HG02973 (cell line): ENCODE measurements at regions not wholly inside any gene's neighbourhood (a gene's known extent, or its start where the extent isn't known, plus 50 kb on each side); places are given as distances from the start of the nearest gene placed in this dataset.
"Not testable (repeated sequence)": the region's sequence is repeated elsewhere in the genome, so short reads cannot be mapped to it uniquely, and the experiment has no call there.

Experiments
- ATAC-seq: cut with Tn5 transposase; IDR thresholded peaks from one replicate; pipeline ENCODE4 v1.9.1; 2021; ENCODE audit warnings: moderate library complexity; ENCODE audit not compliant: unreplicated experiment

- no peak for ATAC-seq
These were observed 183.8 kb upstream of the ITGA1 start for GRCh38 chr5:52603778-52604554.

GRCh38 chr5:52605317-52606313 is 182.1 kb upstream of the ITGA1 start:
- no peak for ATAC-seq

GRCh38 chr5:52607227-52607824 is 180.4 kb upstream of the ITGA1 start:
- ATAC-seq: no peak

GRCh38 chr5:52620315-52620714 is 167.4 kb upstream of the ITGA1 start:
- ATAC-seq: no peak

- no peak for ATAC-seq
These were observed 164.4 kb upstream of the ITGA1 start for GRCh38 chr5:52623291-52623690.

GRCh38 chr5:52624291-52624690 is 163.4 kb upstream of the ITGA1 start:
- ATAC-seq: no peak

GRCh38 chr5:52626312-52626711 is 161.4 kb upstream of the ITGA1 start:
- ATAC-seq: no peak

GRCh38 chr5:52627740-52628139 is 160.0 kb upstream of the ITGA1 start:
- no peak for ATAC-seq

- ATAC-seq: no peak
These were observed 155.4 kb upstream of the ITGA1 start for GRCh38 chr5:52632281-52632680.

GRCh38 chr5:52634171-52634570 is 153.5 kb upstream of the ITGA1 start:
- not testable (repeated sequence) for ATAC-seq

GRCh38 chr5:52638732-52639131 is 149.0 kb upstream of the ITGA1 start:
- no peak for ATAC-seq

GRCh38 chr5:52648726-52649125 is 139.0 kb upstream of the ITGA1 start:
- ATAC-seq: no peak

GRCh38 chr5:52655163-52655562 is 132.6 kb upstream of the ITGA1 start:
- ATAC-seq: no peak

GRCh38 chr5:52656569-52657246 is 131.0 kb upstream of the ITGA1 start:
- no peak for ATAC-seq

GRCh38 chr5:52657247-52657645 is 130.5 kb upstream of the ITGA1 start:
- no peak for ATAC-seq

- no peak for ATAC-seq
These were observed 129.5 kb upstream of the ITGA1 start for GRCh38 chr5:52658246-52658645.

- no peak for ATAC-seq
These were observed 127.1 kb upstream of the ITGA1 start for GRCh38 chr5:52660621-52661020.

GRCh38 chr5:52661903-52662595 is 125.7 kb upstream of the ITGA1 start:
- ATAC-seq: no peak

- ATAC-seq: no peak
These were observed 122.2 kb upstream of the ITGA1 start for GRCh38 chr5:52665559-52665958.

GRCh38 chr5:52668139-52668538 is 119.6 kb upstream of the ITGA1 start:
- ATAC-seq: no peak
